HG02610 (cell line): ENCODE measurements at regions not wholly inside any gene's neighbourhood (a gene's known extent, or its start where the extent isn't known, plus 50 kb on each side); places are given as distances from the start of the nearest gene placed in this dataset.

Source experiments
- ATAC-seq: cut with Tn5 transposase; IDR thresholded peaks from one replicate; pipeline ENCODE4 v1.9.1; 2021; ENCODE audit warnings: mild to moderate bottlenecking, moderate library complexity; ENCODE audit not compliant: unreplicated experiment

- no peak for ATAC-seq
These were observed 138.9 kb upstream of the LINGO1 start for GRCh38 chr15:77771616-77772015.

GRCh38 chr15:77769700-77770099 is 137.0 kb upstream of the LINGO1 start:
- no peak for ATAC-seq

GRCh38 chr15:77768521-77769078 is 135.9 kb upstream of the LINGO1 start:
- ATAC-seq = no peak

GRCh38 chr15:77768107-77768506 is 135.4 kb upstream of the LINGO1 start:
- ATAC-seq = no peak

DNA sequence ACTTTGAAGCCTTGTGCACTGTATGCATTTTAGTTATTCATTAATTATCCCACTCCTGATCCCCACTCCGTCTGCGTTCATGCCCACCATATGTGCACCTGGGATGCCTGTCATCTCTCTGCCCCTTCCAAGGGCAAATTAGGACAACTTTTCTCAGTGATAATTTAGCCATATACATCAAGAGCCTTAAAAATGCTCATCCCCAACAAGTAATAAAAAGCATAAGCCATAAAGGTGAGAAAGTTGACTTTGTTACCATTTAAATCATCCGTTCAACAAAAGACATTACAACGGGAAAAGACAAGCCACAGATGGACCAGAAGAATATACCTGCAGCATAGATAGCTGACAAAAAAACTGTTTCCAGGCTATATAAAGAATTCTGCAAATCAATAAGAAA is 131.4 kb upstream of the LINGO1 start:
- ATAC-seq = no peak

DNA sequence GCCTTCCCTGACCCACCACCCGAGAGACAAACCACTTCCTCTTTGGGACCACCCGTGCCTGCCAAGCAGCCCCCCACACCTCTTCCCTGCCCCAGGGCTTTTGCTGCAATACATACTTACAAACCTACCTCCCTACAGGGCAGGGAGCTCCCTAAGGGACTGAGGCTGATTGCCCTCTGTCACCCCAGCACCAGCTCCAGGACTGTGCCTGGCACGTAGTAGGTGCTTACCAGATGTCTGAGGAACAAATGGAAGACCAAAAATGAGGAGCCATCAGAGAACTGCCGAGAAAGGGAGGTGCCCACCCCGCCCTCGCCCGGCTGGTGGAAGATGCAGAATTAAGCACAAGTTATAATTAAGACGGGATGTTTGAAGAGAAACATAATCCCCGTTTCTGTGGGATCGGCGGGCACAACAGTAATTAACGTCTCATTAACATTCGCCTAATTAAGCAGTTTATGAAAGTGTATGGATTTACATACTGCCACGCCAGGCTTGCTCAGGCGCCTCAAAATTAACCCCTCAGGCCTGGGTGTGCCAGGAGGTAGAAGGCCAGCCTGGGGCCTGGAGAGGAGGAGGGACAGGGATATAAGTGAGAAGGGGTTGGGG is 130.1 kb upstream of the LINGO1 start:
- no peak for ATAC-seq

- ATAC-seq = no peak
These were observed 127.3 kb upstream of the LINGO1 start for GRCh38 chr15:77759896-77760592.

DNA sequence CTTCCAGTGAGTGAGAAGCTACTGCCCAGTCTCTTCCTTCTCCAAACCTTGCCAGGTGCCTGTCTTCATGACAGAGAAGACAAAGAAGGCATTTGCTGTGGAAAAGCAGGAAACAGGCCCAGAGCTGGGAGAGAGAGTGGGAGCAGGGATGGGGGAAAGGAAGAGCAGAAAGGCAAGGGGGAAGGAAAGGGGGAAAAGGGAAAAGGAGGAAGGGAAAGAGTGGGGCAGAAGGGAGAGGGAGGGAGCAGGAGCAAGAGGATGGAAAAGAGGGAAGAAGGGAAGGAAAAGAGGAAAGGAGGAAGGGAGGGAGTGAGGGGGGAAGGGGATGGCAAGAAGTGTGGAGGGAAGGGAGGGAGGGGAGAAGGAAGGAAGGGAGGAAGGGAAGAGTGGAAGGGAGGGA is 121.2 kb upstream of the LINGO1 start:
- no peak for ATAC-seq

GRCh38 chr15:77753281-77753873 is 120.7 kb upstream of the LINGO1 start:
- no peak for ATAC-seq

DNA sequence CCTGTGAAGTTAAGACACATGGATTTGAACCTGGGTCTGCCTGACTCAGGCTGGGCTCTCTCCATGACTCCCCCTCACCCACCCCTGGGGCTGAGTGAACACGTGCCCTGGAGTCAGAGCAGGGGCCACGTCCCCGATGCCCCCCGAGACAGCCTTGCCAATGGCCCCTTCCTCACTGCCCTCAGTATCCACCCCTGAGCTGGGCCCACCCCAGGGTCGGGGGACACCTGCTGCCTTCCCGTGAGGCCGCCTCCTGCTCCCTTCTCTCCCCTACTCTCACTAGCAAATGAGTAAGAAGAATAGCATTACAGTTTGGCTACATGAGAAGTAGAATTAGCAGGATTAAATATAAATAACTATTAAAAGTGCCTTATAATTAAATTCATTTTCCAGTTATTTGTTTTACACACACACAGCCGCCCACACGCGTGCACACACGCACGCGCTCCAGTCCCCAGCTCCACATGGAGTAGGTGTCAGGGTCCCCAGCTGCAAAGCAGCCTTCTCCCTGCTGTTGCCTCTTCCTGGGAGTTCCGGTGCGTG is 117.4 kb upstream of the LINGO1 start:
- ATAC-seq = no peak

- no peak for ATAC-seq
These were observed 116.7 kb upstream of the LINGO1 start for GRCh38 chr15:77749236-77749997.

- ATAC-seq = no peak
These were observed 115.7 kb upstream of the LINGO1 start for GRCh38 chr15:77748078-77749064.

DNA sequence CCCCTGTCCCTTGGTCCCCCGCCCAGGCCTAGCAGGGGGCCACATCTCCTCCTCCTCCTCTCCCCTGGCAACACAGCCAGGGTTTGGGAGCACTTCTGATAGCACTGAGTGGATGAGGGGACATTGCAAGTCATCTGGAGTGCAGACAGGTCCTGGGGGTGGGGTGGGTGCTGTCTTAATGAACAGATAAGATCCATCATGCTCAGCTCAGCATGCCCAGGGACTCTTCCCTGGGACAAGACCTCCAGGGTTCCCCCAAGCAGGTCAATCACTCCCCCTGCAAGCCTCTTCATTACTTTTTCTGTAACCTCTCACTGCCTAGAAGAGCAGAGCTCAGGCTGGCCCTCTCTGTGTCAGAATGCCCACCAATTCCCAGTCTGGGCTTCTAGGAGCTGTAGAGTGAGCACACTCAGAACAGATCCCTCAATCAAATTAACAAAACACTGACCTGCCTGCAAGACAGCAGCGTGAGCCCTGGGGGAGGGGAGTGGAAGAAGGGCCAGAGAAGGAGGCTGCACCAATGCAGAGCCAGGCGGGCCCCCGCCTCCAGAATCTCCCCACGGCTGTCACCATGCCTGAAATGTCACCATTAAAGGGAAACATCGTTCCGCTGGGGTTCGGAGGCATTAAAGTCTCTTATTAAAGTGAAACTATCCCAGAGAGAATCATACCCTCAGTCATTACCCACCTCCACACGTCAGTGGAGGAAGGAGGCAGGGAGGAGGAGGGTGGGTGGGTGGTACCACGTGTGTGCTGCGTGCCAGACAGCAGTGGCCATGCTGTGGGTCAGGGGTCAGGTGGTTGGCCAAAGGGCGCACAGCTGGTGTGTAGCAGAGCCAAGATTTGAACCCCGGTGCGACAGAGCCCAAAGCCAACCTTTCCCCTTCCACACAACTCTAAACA is 114.7 kb upstream of the LINGO1 start:
- no peak for ATAC-seq

GRCh38 chr15:77746254-77747174 is 113.8 kb upstream of the LINGO1 start:
- ATAC-seq = no peak

- ATAC-seq = no peak
These were observed 111.7 kb upstream of the LINGO1 start for GRCh38 chr15:77744398-77744797.

- ATAC-seq = no peak
These were observed 109.9 kb upstream of the LINGO1 start for GRCh38 chr15:77742570-77742969.

GRCh38 chr15:77742127-77742526 is 109.4 kb upstream of the LINGO1 start:
- ATAC-seq = no peak

GRCh38 chr15:77741106-77741505 is 108.4 kb upstream of the LINGO1 start:
- ATAC-seq = no peak
